HG03354 (cell line): ENCODE measurements at regions not wholly inside any gene's neighbourhood (a gene's known extent, or its start where the extent isn't known, plus 50 kb on each side); places are given as distances from the start of the nearest gene placed in this dataset.
"Not testable (repeated sequence)": the region's sequence is repeated elsewhere in the genome, so short reads cannot be mapped to it uniquely, and the experiment has no call there.

Experiments used
- ATAC-seq: cut with Tn5 transposase; IDR thresholded peaks from one replicate; pipeline ENCODE4 v1.9.1; 2021; ENCODE audit warnings: mild to moderate bottlenecking; ENCODE audit not compliant: unreplicated experiment, poor library complexity, severe bottlenecking

DNA sequence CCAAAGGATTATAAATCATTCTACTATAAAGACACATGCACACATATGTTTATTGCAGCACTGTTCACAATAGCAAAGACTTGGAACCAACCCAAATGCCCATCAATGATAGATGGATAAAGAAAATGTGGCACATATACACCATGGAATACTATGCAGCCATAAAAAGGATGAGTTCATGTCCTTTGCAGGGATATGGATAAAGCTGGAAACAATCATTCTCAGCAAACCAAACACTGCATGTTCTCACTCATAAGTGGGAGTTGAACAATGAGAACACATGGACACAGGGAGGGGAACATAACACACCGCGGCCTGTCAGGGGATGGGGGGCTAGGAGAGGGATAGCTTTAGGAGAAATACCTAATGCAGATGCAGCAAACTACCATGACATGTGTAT, 135.1 kb upstream of the PDE4B start:
- not testable (repeated sequence) for ATAC-seq

DNA sequence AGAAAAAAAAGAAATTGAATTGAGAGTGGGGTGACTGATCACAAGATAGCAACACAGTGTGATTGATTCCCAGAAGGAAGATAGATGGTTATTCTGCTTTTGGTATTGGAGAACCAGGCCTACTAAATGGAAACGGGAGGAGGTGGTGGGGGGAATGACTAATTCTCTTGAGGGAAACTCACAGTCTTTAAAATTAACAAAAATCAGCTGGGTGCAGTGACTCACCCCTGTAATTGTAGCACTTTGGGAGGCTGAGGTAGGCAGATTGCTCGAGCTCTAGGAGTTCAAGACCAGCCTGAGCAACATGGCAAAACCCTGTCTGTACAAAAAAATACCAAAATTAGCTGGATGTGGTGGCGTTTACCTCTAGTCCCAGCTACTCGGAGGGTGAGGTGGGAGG, 134.6 kb upstream of the PDE4B start:
- ATAC-seq = no peak

DNA sequence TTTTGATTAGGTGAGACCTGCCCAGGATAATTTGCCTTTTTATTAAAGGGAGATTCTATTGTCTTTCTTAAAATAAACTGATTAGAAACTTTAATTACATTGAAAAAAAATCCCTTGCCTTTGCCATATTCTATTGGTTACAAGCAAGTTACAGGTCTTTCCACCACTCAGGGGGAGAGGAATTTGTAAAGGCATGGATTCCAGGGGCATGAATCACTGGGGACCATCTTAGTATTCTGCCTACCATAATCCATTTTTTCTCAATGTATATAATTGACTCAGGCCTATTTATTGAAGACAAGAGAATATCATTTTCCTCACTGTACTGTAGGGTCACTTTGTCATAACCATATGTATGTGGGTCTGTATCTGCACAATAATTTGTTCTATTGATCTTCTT, 124.3 kb upstream of the PDE4B start:
- ATAC-seq = no peak

DNA sequence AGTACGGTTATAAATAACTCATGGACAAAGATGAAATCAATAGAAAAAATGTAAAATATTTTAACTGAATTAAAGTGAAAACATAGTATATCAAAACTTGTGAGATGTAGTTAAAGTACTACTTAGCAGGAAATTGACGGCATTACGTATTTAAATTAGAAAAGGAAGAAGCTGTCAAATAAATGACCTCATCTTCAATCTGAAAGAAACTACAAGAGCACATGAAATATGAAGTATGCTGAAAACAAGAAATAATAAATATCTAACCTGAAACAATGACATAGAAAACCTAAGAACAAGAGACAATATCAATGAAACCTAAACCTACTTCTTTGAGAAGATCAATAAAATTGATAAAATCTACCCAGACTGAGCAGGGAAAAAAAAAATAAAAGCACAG, 122.2 kb upstream of the PDE4B start:
- no peak for ATAC-seq

DNA sequence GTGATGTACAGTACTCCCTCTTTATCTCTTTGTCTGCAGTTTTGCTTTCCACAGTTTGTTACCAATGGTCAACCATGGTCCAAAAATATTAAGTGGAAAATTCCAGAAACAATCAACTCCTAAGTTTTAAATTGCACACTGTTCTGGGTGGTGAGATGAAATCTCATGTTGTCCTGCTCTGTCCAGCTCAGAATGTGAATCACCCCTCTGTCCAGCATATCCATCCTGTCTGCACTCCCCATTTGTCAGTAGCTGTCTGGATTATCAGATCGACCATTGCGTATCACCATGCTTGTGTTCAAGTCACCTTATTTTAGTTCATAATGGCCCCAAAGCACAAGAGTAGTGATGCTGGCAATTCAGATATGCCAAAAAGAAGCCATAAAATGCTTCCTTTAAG, 118.2 kb upstream of the PDE4B start:
- no peak for ATAC-seq

DNA sequence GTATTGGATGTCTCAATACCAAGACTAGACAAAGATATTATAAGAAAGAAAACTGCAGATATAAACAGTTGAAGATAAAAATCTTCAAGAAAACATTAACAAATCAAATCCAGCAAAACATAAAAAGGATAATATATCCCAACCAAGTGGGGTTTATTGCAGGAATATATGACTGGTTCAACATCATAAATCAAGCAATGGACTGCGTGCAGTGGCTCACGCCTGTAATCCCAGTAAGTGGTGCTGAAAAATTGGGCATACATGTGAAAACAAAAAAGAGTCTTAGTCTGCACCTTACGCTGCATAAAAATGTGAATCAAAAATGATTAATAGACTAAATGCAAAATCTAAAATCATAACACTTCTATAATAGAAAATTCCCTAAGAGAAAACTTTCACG, 112.9 kb upstream of the PDE4B start:
- ATAC-seq = no peak

DNA sequence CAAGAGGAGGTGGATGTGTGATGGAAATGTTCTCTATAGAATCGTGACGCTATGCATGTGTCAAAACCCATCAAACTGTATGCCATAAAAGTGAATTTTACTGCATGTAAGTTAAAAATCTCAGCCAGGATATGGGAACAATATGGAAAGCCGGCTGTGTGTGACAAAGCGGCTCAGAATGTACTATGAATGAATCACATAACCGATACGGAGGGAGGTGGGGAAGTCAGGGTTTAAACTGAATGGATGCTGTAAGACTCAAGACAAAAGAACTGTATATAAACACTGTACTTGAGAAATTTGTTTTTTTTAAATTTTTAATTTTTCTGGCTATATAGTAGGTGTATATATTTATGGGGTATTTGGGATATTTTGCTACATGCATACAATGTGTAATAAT, 111.6 kb upstream of the PDE4B start:
- ATAC-seq = no peak

DNA sequence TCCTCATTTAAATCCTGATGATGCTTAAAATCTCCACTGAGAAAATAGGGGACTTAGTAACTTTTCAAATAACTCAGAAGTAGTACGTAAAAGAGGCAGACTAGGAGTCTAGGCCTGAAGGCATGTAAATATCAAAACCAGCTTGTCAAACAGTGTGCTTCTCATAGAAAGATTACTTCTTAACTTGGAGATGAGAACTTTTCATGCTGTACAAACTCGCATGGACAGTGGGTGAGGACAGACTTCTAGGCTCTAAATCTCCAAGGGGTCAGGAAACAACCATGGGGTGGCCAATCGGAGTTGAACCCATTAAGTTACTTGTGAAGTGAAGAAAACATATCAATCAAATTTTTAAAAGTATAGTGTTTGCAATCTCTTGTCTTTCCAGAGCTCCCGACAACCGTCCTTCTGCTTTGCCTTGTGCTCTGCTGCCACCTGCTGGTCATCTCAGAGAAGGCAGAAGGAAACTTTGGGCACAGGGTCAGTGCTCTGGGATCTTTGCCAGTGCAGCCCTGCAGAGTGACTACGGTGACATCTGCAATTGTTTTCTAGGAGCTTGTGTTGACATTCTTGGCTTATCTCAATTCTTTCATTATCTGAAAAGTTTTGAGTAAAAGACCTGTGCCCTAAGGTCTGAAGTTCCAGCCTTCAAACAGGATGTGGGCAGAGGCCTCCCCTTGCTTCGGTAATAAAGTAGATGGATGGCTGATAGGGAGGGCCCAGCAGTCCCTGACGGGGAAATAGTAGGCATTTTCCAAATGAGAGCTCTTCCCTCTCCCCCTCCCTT, 105.1 kb upstream of the PDE4B start:
- ATAC-seq = peak; percentile 92

DNA sequence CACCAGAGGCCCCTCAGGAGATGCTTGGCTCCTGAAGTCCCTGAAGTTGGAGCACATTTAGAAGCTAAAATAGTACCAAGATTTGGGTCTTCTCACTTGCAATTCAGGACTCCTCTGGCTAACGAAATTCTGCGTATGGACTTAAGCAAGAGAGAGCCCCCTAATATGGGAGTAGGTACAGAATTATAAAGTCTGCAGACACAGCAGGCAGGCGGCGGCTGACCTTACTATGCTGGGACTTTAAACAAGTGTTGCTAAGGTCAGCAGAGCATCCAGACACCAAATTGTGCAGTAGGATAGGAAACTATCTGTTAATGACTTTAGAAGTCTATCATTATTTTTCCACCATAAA, 104.5 kb upstream of the PDE4B start:
- no peak for ATAC-seq

DNA sequence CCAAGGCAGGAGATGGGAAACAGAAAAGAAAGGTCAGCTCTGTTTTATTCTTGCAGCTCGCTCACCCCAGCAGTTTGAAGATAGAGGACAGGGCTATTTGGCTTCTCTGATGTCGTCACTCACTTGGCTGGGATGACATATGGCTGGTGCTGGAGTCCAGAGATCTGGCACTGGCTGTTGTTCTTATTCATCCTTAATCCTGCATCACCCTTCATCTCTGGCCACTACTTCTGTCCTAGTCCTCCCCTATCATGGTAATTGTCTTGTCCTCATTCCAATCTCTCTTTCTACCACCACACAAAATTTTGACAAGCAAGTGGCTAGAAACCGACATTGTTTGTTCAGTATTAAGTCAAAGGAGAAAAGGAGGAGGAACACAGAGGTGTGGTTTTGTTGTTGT, 103.8 kb upstream of the PDE4B start:
- no peak for ATAC-seq

DNA sequence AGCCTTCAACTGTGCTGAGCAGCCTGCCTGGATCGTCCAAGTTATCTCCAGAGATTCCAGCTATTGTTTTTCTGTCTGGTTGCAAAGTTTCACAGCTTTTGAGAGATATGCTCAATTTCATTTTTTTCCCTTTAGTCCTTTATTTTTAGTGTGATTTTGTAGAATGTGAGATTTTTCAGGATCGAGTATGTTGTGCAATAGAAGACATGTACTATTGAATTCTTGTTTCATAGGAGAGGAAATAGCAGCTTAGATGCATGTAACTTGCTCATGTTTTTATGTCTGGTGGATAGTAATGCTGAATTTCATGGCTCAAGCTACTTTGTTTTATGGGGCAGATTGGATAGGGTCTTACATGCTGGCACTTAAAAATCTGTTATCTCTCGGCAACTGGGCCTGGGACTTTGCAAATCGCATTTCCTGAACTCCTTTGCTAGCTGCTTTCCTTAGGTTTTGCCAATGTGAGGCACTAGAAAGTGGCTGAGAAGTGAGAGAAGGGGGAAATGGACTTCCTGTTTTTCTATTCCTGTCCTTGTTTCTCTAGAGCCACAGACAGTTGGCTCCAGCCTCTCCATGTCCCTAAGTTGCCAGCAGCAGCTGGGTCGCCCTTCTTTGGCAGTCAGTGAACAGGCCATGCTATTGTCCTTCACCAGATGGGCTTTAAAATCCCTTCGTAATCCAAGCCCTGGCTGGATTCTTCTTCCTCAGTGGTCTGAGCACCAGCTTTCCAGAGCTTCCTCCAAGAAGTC, 101.4 kb upstream of the PDE4B start:
- no peak for ATAC-seq

DNA sequence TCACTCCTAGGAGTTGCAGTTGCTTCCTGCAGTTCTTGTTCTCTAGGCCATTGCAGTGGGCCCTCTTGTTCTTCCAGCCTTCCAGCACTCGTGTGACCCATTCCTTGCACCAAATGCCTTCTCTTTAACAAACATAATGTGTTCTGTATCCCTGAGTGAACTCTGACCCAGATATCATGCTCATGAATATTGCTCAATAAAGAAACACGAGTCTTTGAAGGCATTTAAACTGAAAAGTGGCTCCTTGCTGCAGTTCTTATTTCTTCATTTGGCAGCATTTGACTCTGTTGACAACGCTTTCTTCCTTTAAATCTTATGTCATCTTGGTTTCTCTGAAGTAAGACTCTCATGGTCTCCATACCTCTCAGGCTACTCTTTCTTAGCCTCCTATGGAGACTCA, 100.7 kb upstream of the PDE4B start:
- ATAC-seq = no peak

DNA sequence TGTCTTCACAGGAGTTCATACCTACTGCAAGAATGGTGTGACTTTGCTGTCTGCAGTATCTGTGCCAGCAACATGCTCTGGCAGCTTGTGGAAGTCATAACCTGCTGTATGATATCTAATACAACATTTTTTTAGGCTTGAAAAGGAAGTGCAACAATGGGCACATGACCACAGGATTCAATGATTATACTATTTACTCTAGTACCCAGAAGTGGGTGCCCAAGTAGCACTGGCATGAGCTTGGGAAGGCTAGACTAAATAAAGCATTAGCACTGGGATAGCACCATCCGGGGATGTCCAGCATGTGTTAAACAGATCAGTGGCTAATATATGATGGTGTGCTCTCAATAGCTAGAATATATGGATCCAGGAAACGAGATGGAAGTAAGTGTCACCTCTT, 98.6 kb upstream of the PDE4B start:
- ATAC-seq = no peak

DNA sequence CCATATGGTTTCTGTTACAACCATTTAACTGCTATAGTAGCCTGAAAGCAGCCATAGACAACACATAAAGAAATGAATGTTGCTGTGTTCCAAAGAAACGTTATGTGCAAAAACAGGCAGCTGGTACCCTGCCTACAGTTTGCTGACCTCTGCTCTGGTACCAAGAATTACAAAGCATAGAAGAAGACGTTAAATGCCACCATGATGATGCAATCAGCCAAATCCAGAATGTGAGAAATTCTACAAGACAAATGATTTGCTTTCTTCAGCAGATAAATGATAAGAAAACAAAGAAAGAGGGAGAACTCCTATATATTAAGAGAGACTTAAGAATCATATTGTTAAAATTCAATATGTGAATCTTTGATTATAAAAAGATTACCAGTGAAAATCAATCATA, 97.8 kb upstream of the PDE4B start:
- no peak for ATAC-seq

DNA sequence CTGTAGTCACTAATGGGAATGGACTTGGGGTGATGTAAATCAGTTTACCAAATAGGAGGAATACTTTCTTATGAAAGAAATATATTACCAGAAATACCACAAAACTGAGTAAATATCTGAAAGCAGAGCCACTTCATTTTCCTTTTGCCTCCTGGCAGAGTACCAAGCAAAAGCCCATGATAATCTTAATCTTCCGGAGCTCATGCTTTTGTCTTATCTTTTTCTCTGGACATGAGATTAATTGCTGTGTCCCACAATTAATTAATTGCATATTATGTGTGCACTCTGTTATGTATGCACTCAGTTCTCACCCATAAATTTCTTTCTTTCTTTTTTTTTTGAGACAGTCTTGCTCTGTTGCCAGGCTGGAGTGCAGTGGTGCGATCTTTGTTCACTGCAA, 94.1 kb upstream of the PDE4B start:
- no peak for ATAC-seq

DNA sequence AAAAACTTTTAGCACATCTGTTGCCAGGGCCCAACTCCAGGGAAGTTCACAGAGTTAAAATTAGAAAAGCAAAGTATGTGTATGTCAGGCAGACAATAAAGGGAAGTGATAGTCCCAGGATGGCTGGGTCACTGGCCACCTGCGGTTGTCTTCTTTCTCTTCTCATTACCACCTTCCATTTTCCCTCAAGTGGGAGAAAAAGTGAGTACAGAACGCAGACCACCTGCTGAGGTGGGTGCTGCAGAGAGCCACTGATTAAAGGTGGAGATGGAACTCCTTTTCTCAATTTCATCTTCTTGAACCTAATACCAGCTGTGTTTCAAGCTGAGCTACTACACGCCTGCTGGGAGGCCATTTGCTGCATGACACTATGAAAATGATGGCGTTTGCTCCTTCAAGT, 88.8 kb upstream of the PDE4B start:
- ATAC-seq = no peak

DNA sequence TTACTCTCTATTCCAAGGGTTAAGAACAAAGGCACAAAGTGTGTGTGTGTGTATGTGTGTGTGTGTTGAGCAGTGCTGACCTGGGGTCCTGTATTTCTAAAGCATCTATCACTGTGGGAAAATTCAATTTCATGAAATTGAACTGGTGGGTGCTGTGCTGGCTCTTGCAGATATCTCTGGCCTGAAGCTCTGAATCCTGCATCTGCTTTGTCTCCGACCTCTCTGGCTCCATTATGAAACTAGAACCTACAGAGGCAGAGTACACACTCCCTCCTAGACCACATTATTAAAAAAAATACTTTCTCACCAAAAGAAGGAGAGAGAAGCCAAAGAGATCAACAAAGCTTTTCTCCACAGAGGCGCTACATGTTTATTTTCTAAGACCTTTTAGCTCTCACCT, 88.4 kb upstream of the PDE4B start:
- ATAC-seq = no peak

DNA sequence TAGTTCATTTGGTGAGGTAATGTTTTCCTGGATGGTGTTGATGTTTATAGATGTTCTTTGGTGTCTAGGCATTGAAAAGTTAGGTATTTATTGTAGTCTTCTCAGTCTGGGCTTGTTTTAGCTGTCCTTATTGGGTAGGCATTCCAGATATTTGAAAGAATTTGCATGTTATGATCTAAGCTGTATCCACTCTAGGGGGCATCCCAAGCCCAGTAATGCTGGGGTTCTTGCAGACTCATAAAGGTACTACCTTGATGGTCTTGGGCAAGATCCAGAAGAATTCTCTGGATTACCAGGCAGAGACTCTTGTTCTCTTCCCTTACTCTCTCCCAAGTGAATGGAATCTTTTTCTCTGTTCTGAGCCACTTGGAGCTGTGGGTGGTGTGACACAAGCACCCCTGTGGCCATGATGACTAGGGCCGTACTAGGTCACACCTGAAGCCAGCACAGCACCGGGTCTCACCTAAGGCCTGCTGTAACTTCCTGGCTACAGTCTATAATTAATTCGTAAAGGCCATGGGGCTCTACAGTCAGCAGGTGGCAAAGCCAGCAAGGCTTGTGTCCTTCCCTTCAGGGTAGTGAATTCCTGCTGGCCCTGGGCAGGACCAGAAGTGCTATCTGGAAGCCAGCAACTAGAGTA, 74.8 kb upstream of the PDE4B start:
- no peak for ATAC-seq

DNA sequence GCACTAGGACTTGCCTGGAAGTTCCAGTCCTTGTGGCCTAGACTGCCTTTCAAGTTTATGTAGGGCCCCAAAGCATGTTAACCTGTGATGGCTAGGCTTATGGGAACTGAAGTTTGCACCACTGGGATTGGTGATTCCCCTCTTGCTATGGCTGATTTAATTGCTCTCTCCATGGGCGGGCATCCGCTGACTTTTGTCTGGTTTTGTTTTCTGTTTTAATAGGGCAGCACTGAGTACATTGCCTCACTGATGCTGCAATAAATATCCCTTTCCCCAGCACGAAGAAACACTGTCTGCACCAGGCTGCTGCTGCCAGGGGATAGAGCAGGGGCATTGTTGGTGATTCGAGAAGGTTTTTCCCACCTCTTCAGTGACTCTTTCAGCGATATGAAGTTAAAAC, 73.3 kb upstream of the PDE4B start:
- ATAC-seq = no peak

DNA sequence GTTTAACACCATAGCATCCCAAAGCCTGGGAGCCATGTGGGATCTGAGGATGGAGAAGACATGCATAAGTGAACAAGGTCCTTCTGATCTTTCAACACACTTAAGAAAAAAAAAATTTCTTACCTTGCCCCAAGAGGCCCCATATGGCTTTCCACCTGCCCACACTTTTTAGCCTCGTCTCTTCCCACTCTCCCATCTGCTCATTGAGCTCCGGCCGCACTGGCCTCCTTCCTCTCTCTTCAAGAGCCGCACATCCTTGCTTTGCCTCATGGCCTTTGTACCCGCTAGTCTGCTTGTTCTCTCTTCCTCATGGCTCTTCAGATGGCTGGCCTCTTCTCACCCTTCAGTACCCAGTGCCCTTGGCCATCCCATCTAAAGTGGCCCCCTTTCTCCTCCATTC, 70.2 kb upstream of the PDE4B start:
- no peak for ATAC-seq

DNA sequence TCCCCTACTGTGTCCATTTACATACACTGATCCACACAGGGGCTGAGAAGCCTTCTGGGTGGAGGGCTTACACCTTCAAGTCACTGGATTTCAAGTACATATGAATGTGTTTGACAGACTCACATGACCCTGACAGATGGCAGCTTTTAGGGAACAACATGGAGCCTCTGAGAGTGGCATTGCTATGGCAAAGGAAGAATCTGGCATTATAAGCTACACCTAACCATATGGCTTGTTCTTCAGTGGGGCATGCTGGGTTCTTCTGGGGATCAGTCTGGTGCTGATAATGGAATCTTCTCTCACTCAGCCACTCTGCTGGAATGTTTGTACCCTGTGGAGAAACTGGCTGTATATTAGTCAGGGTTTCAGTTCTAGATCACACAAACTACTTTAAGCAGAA, 68.5 kb upstream of the PDE4B start:
- ATAC-seq = no peak
